HEK293T (cell line): ENCODE measurements at regions not wholly inside any gene's neighbourhood (a gene's known extent, or its start where the extent isn't known, plus 50 kb on each side); places are given as distances from the start of the nearest gene placed in this dataset.

ENCODE experiments used
- ARNT ChIP-seq: fragments of 450-650 bp; IDR thresholded peaks from 2 replicates; pipeline ENCODE4 v1.6.1; 2017; ENCODE audit warnings: mild to moderate bottlenecking
- BHLHE40 ChIP-seq: fragments of 450-650 bp; IDR thresholded peaks from 2 replicates; pipeline ENCODE4 v1.6.1; 2016; ENCODE audit warnings: mild to moderate bottlenecking, moderate library complexity, borderline replicate concordance
- CTBP1 ChIP-seq: fragments of 450-650 bp; IDR thresholded peaks from 2 replicates; pipeline ENCODE4 v1.6.1; 2016; ENCODE audit warnings: borderline replicate concordance
- ELF4 ChIP-seq: fragments of 450-650 bp; IDR thresholded peaks from 2 replicates; pipeline ENCODE4 v1.6.1; 2017; ENCODE audit warnings: antibody characterized with exemption
- FOXA1 ChIP-seq: fragments of 450-650 bp; IDR thresholded peaks from 2 replicates; pipeline ENCODE4 v1.6.1; 2016; ENCODE audit warnings: mild to moderate bottlenecking
- FOXK2 ChIP-seq: fragments of 450-650 bp; IDR thresholded peaks from 2 replicates; pipeline ENCODE4 v1.6.1; 2016; ENCODE audit warnings: mild to moderate bottlenecking
- FOXM1 ChIP-seq: fragments of 450-650 bp; IDR thresholded peaks from 2 replicates; pipeline ENCODE4 v1.6.1; 2017; ENCODE audit warnings: mild to moderate bottlenecking, borderline replicate concordance
- HDGF ChIP-seq: fragments of 450-650 bp; IDR thresholded peaks from 2 replicates; pipeline ENCODE4 v1.6.1; 2017; ENCODE audit warnings: antibody characterized with exemption, borderline replicate concordance
- LEF1 ChIP-seq: fragments of 450-650 bp; IDR thresholded peaks from 2 replicates; pipeline ENCODE4 v1.6.1; 2017; ENCODE audit warnings: mild to moderate bottlenecking, borderline replicate concordance
- NFRKB ChIP-seq: fragments of 450-650 bp; IDR thresholded peaks from 2 replicates; pipeline ENCODE4 v1.6.1; 2016; ENCODE audit warnings: mild to moderate bottlenecking, moderate library complexity
- SP1 ChIP-seq: fragments of 450-650 bp; IDR thresholded peaks from 2 replicates; pipeline ENCODE4 v1.6.1; 2017
- TARDBP ChIP-seq: fragments of 450-650 bp; IDR thresholded peaks from 2 replicates; pipeline ENCODE4 v1.6.1; 2016
- ZNF384 ChIP-seq: fragments of 450-650 bp; IDR thresholded peaks from 2 replicates; pipeline ENCODE4 v1.6.1; 2016

GRCh38 chr2:226575928-226576327 lies 223.7 kb downstream of the IRS1 start:
- TF ChIP-seq ZNF384 (no peak), LEF1 (no peak), ARNT (no peak), FOXK2 (no peak), HDGF (no peak), BHLHE40 (no peak), SP1 (no peak), ELF4 (no peak), FOXA1 (no peak), TARDBP (no peak), CTBP1 (no peak), FOXM1 (no peak), NFRKB (no peak)
